ENCODE measurements at regions not wholly inside any gene's neighbourhood (a gene's known extent, or its start where the extent isn't known, plus 50 kb on each side); places are given as distances from the start of the nearest gene placed in this dataset.

DNA sequence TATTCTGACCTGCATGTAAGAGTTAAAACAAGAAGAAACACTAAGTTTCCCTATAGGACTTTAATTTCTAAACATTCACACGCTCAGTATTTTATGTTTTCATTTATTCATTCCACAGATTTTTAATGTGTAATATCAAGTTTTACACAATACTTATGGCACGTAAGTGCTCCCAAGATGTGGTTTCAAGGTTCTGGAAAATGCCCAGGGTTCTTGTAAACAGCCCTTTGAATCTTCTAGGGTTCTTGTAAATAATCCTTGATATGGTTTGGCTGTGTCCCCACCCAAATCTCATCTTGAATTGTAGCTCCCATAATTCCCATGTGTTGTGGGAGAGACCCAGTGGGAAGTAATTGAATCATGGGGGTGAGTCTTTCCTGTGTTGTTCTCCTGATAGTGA lies 383.0 kb downstream of the TXNL1 start:
- no peak for TF ChIP-seq SNAI2 (CRISPR knock-in tag; IDR thresholded peaks at IDR 0.05)
- TF ChIP-seq CSDC2 (CRISPR knock-in tag; IDR thresholded peaks at IDR 0.05): no peak
- no peak for TF ChIP-seq OSR1 (CRISPR knock-in tag; IDR thresholded peaks at IDR 0.05)
- no peak for TF ChIP-seq ARNTL (CRISPR knock-in tag; IDR thresholded peaks at IDR 0.05; ENCODE audit: borderline replicate concordance, low read depth)
- no peak for TF ChIP-seq GLIS3 (CRISPR knock-in tag; IDR thresholded peaks at IDR 0.05)
- TF ChIP-seq, protein P1, sequence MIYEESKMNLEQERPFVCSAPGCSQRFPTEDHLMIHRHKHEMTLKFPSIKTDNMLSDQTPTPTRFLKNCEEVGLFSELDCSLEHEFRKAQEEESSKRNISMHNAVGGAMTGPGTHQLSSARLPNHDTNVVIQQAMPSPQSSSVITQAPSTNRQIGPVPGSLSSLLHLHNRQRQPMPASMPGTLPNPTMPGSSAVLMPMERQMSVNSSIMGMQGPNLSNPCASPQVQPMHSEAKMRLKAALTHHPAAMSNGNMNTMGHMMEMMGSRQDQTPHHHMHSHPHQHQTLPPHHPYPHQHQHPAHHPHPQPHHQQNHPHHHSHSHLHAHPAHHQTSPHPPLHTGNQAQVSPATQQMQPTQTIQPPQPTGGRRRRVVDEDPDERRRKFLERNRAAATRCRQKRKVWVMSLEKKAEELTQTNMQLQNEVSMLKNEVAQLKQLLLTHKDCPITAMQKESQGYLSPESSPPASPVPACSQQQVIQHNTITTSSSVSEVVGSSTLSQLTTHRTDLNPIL (CRISPR knock-in tag; IDR thresholded peaks at IDR 0.05; ENCODE audit: low read depth): no peak
- TF ChIP-seq RARB (CRISPR knock-in tag; IDR thresholded peaks at IDR 0.05): no peak
- TF ChIP-seq ZNF565 (CRISPR knock-in tag; conservative IDR thresholded peaks at IDR 0.05; ENCODE audit: low read depth): no peak
- no peak for TF ChIP-seq ISL1 (CRISPR knock-in tag; IDR thresholded peaks at IDR 0.05)
- TF ChIP-seq ZFP30 (CRISPR knock-in tag; IDR thresholded peaks at IDR 0.05): no peak
- TF ChIP-seq ZNF70 (CRISPR knock-in tag; IDR thresholded peaks at IDR 0.05): no peak
- no peak for TF ChIP-seq ZNF8 (CRISPR knock-in tag; IDR thresholded peaks at IDR 0.05)
- TF ChIP-seq, protein P2, sequence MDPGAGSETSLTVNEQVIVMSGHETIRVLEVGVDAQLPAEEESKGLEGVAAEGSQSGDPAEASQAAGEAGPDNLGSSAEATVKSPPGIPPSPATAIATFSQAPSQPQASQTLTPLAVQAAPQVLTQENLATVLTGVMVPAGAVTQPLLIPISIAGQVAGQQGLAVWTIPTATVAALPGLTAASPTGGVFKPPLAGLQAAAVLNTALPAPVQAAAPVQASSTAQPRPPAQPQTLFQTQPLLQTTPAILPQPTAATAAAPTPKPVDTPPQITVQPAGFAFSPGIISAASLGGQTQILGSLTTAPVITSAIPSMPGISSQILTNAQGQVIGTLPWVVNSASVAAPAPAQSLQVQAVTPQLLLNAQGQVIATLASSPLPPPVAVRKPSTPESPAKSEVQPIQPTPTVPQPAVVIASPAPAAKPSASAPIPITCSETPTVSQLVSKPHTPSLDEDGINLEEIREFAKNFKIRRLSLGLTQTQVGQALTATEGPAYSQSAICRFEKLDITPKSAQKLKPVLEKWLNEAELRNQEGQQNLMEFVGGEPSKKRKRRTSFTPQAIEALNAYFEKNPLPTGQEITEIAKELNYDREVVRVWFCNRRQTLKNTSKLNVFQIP (CRISPR knock-in tag; IDR thresholded peaks at IDR 0.05; ENCODE audit: borderline replicate concordance, low read depth): no peak
- no peak for TF ChIP-seq TCF4 (CRISPR knock-in tag; IDR thresholded peaks at IDR 0.05; ENCODE audit: borderline replicate concordance)
- no peak for TF ChIP-seq ZC3H10 (CRISPR knock-in tag; IDR thresholded peaks at IDR 0.05)
- TF ChIP-seq, protein P3, sequence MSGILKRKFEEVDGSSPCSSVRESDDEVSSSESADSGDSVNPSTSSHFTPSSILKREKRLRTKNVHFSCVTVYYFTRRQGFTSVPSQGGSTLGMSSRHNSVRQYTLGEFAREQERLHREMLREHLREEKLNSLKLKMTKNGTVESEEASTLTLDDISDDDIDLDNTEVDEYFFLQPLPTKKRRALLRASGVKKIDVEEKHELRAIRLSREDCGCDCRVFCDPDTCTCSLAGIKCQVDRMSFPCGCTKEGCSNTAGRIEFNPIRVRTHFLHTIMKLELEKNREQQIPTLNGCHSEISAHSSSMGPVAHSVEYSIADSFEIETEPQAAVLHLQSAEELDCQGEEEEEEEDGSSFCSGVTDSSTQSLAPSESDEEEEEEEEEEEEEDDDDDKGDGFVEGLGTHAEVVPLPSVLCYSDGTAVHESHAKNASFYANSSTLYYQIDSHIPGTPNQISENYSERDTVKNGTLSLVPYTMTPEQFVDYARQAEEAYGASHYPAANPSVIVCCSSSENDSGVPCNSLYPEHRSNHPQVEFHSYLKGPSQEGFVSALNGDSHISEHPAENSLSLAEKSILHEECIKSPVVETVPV (CRISPR knock-in tag; IDR thresholded peaks at IDR 0.05): no peak
- no peak for TF ChIP-seq ESRRG (CRISPR knock-in tag; IDR thresholded peaks at IDR 0.05)
- no peak for TF ChIP-seq ZFP3 (CRISPR knock-in tag; IDR thresholded peaks at IDR 0.05)
- no peak for ATAC-seq

DNA sequence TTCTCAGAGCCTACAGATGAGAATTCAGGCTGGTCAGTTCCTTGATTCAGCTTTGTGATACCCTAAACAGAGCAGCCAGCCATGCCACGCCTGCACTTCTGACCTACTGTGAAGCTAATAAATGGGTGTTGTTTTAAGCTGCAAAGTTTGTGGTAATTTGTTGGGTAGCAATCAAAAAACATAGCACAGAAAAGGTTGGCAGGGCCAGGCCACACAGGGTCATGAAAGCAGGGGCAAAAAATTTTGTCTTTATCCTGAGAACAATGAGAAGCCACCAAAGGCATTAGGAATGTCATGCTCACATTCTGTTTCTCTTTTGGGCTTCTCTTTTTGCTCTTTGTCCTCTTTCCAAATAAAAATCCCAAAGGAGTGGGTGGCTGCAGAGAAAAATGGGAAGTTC lies 385.9 kb downstream of the TXNL1 start:
- TF ChIP-seq, protein P4, sequence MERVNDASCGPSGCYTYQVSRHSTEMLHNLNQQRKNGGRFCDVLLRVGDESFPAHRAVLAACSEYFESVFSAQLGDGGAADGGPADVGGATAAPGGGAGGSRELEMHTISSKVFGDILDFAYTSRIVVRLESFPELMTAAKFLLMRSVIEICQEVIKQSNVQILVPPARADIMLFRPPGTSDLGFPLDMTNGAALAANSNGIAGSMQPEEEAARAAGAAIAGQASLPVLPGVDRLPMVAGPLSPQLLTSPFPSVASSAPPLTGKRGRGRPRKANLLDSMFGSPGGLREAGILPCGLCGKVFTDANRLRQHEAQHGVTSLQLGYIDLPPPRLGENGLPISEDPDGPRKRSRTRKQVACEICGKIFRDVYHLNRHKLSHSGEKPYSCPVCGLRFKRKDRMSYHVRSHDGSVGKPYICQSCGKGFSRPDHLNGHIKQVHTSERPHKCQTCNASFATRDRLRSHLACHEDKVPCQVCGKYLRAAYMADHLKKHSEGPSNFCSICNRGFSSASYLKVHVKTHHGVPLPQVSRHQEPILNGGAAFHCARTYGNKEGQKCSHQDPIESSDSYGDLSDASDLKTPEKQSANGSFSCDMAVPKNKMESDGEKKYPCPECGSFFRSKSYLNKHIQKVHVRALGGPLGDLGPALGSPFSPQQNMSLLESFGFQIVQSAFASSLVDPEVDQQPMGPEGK (CRISPR knock-in tag; IDR thresholded peaks at IDR 0.05; ENCODE audit: borderline replicate concordance): no peak
- TF ChIP-seq RARB (CRISPR knock-in tag; IDR thresholded peaks at IDR 0.05) (no peak), TOX (CRISPR knock-in tag; IDR thresholded peaks at IDR 0.05; ENCODE audit: borderline replicate concordance) (no peak), ESRRG (CRISPR knock-in tag; IDR thresholded peaks at IDR 0.05) (no peak), PPARA (CRISPR knock-in tag; IDR thresholded peaks at IDR 0.05; ENCODE audit: borderline replicate concordance) (no peak)
- TF ChIP-seq, protein P2 (CRISPR knock-in tag; IDR thresholded peaks at IDR 0.05; ENCODE audit: borderline replicate concordance, low read depth): no peak
- TF ChIP-seq, protein P3 (CRISPR knock-in tag; IDR thresholded peaks at IDR 0.05): no peak
- TF ChIP-seq, protein P5, sequence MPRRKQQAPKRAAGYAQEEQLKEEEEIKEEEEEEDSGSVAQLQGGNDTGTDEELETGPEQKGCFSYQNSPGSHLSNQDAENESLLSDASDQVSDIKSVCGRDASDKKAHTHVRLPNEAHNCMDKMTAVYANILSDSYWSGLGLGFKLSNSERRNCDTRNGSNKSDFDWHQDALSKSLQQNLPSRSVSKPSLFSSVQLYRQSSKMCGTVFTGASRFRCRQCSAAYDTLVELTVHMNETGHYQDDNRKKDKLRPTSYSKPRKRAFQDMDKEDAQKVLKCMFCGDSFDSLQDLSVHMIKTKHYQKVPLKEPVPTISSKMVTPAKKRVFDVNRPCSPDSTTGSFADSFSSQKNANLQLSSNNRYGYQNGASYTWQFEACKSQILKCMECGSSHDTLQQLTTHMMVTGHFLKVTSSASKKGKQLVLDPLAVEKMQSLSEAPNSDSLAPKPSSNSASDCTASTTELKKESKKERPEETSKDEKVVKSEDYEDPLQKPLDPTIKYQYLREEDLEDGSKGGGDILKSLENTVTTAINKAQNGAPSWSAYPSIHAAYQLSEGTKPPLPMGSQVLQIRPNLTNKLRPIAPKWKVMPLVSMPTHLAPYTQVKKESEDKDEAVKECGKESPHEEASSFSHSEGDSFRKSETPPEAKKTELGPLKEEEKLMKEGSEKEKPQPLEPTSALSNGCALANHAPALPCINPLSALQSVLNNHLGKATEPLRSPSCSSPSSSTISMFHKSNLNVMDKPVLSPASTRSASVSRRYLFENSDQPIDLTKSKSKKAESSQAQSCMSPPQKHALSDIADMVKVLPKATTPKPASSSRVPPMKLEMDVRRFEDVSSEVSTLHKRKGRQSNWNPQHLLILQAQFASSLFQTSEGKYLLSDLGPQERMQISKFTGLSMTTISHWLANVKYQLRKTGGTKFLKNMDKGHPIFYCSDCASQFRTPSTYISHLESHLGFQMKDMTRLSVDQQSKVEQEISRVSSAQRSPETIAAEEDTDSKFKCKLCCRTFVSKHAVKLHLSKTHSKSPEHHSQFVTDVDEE (CRISPR knock-in tag; IDR thresholded peaks at IDR 0.05): no peak
- ATAC-seq: no peak

All from SK-N-SH treated with all-trans-retinoic acid at 6 μM for 48 hours (cell line).